ENCODE measurements at regions not wholly inside any gene's neighbourhood (a gene's known extent, or its start where the extent isn't known, plus 50 kb on each side); places are given as distances from the start of the nearest gene placed in this dataset.

DNA sequence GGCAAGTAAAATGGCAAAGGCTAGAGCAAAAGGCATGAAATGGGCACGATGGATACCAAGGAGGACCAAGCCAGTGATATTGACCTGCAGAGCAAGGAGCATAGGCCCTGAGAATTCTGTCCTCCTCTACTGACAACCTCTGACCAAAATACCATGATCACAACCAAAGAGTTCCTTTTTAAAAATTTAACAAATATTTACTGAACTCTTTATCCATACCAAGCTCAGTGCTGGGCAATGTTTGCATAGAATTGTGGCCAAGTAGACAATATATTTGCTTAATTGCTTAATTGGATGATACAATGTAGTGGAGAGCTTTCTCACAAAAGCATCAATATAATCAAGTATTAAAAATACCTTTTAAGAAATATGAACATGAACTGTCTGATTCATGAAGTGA lies 265.7 kb downstream of the ICOS start:
- ATAC-seq: no peak
- intact Hi-C loops (cut with micrococcal nuclease): no loop called here
- DNase-seq: no peak

DNA sequence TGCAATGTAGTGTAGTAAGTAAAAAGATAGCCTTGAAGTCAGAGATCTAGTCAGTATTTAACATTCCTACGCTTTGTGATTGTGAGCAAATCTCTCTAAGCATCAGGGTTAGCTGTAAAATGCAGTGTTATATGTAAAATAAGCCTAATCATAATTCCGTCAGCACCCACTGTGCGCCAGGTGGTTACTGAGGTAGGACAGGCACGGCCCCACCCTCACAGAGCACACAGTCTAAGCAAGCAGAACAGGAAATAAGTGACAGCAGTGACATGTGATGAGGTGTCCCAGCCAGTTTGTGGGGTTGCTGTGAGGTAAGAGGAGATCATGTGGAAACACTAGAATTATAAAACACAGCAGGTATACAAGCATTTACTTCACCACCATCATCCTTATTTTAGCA lies 267.1 kb downstream of the ICOS start:
- intact Hi-C loops (cut with micrococcal nuclease): no loop called here
- DNase-seq (no peak), ATAC-seq (no peak)

DNA sequence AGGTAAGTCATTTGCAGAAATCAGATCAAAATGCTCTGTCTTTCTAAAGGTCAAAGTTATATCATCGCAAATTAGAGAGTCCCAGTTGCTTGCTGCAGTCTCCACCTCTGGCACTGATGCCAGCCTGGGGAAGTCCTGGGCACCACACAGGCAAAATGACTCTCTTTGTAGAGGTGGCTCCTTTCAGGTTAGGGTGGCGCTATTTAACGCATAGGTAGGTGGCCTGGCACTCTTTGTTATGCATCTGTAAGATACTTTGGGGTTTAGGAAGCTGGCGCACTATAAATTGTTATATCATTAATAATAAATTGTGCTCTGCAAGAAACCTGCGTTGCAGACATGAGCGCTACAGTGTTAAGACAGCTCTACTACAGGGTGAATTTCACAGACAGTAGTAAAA lies 268.5 kb downstream of the ICOS start:
- no peak for DNase-seq
- no peak for ATAC-seq
- intact Hi-C loops (cut with micrococcal nuclease): no loop called here

DNA sequence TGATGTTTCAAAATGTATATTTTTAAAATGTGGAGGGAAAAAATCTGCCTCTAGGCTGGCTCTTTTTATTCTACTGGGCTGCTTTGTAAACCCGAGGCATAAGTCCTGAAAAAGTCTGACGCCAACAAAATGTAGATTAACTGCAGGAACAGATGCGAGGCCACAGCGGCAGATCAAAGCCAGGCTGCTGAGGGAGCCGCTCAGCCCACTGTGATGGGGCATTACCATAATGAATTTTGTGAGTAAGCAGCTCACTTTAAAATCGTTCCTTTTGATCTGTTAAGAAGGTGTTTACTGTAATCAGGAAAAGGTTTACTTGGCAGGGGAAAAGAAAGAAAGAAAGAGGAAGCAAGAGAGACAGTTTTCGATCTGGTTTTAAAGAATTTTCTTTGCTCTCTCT lies 269.0 kb downstream of the ICOS start:
- ATAC-seq (no peak), DNase-seq (no peak)
- intact Hi-C loops (cut with micrococcal nuclease): no loop called here

DNA sequence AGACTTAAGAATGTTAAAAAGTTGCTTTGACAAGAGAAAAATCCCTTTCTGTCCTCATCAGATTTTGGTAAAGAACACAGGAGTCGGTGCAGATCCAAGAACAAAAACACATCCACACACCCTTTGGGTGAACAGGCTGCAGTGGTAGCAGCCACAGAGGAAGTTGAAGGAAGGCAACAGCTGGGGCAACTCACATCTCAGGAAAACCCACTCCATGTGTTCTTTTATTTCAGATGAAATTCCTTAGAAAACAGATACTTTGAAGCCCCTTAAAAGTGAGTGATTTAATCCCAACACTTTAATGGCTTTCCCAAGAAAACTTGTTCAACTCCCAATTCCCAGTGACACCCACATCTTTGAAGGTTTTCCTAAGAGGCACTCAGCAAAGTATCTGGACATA lies 271.3 kb downstream of the ICOS start:
- ATAC-seq (no peak), DNase-seq (no peak)
- intact Hi-C loops (cut with micrococcal nuclease): no loop called here

DNA sequence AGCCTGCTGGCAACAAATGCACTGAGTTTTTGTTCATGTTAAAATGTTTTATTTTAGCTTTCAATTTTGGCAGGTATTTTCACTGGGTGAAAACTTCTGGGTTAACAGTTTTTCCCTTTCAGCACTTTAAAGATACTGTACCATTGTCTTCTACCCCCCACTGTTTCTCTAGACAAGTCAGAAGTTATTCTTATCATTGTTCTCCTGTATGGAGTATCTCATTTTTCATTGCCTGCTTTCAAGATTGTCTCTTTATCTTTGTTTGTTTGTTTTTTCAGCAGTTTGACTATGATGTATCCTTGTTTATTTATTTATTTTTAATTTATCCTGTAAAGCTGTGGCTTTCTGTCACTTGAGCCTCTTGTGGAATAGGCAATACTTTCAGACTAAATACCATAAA lies 277.0 kb downstream of the ICOS start:
- intact Hi-C loops (cut with micrococcal nuclease): no loop called here
- no peak for DNase-seq
- no peak for ATAC-seq

DNA sequence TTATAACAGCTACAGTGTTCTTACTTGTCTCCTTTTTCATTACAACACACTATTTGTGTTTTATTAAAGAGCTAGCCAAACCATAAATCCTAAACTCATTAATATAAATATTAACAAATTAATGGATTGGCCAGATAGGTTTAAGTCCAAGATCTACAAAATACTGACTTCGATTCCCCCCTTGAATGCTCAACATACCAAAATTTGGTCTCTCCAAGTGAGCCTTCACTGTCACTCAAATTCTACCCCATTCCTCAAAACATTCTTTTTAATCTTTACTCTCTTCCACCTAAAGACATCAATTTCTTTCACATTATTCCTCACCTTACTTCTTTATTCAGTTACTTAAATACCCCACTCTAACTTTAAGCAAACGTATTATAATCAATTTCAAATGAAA lies 281.5 kb downstream of the ICOS start:
- intact Hi-C loops (cut with micrococcal nuclease): no loop called here
- no peak for DNase-seq
- no peak for ATAC-seq

DNA sequence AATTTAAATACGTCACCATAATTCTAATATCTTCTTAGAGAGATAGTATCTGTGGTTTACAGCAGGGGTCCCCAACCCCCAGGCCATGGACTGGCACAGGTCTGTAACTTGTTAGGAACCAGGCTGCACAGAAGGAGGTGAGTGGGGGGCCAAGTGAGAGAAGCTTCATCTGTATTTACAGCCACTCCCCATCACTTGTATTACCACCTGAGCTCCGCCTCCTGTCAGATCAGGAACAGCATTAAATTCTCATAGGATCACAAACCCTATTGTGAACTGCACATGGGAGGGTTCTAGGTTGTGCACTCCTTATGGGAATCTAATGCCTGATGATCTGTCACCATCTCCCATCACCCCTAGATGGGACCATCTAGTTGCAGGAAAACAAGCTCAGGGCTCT lies 282.6 kb downstream of the ICOS start:
- no peak for DNase-seq
- intact Hi-C loops (cut with micrococcal nuclease): no loop called here
- no peak for ATAC-seq

DNA sequence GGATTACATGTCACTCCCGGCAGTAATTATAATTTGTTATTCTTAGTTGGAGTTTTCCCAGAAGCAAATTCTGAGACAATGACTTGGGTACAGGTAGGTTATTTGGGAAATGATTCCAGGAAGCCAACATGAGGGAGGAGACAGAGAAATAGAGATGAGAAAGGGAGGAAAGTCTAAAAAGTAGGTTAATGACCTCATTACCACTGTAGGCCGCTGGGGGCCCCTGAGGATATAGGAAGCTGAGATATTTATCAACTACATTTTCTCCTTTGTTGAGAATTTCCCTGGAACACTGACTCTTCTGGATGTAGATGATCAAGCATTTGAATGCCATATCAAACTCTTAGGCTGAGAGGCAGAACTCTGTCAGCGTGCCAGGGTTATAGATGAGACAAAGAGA lies 284.3 kb downstream of the ICOS start:
- DNase-seq (no peak), ATAC-seq (no peak)
- intact Hi-C loops (cut with micrococcal nuclease): no loop called here

DNA sequence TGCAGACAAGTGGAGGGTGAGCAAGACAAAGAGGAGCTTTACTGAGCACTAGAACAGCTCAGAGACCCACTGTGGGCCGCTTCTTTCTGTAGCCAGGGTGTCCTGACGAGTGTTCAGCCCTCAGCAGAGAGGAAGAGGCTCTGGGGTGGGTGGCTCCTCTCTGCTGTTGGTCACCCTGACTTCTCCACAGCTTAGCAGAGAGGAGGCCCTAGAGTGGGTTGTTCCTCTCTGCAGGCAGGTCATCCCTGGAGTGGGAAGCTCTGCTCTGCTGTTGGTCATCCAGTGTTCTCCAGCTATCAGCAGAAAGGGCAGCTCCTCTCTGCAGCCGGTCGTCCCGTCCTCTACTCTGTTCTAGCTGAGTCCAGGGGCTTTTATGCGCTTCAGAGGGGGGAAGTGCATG lies 286.5 kb downstream of the ICOS start:
- DNase-seq (no peak), ATAC-seq (no peak)
- intact Hi-C loops (cut with micrococcal nuclease): no loop called here

DNA sequence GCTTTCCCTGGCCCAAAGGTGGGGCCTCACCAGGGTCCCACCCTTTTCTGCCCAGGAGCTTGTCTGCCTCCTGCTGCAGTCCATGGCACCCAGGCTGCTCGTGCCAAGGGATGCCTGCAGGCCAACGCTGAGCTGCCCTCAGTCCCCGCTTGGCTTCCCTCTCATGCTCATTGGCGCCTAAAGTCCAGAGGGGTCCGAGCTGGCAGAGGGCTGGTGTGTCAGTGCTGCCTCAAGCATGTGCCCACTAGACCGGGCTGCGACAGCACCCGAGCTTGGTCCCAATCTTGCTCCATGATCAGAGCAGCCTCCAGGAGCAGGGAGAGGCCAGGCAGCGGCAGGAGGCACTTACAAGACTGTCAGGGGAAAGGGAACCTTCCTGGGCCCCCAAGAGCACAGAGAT lies 287.0 kb downstream of the ICOS start:
- no peak for DNase-seq
- ATAC-seq: no peak
- intact Hi-C loops (cut with micrococcal nuclease): no loop called here

DNA sequence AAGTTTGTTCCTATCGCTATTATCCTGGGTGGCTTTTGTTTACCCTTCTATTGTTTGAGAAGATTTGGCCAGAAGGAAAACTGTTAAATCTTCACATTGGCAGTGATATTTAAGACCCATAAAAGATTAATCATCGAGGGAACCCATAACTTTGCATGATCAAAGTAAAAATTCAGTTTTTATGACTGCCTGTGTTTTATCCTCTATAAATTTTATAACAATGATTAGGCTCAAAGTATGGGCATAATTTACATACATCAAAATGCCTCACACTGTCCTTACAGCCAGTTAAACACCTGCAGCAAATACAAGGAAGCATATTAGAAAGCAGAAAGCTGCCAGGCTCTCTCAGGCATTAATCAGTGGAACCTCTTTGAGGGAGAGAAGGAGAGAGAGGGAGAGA lies 289.1 kb downstream of the ICOS start:
- intact Hi-C loops (cut with micrococcal nuclease): no loop called here
- DNase-seq: no peak
- no peak for ATAC-seq

DNA sequence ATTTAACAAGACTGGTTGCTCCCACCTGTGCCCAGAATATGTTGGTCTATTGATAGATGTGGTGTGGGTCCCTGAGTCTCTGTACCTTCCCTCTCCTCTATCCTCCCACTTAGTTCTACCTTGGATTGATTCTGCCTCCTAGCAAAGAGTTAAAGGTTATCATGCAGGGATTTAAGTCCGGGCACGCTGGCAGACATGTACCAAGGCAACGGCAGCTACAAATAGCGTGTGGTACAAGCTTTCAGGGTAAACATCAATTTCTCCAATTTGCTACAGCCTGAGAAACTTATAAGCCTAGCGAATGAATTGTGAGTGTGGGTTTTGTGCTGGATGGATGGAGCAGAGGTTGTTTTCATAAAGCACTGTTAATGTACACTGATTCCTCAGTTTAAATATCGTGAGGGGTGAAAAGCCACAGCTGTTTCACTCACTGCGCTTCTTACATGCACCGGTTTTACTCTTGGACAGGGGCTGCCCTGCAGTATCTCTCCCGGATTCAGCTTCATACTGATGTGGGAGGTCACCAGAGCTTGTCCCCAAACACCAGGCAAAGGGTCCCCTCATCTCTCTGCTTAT lies 289.8 kb downstream of the ICOS start:
- intact Hi-C loops (cut with micrococcal nuclease): no loop called here
- DNase-seq (no peak), ATAC-seq (no peak)

DNA sequence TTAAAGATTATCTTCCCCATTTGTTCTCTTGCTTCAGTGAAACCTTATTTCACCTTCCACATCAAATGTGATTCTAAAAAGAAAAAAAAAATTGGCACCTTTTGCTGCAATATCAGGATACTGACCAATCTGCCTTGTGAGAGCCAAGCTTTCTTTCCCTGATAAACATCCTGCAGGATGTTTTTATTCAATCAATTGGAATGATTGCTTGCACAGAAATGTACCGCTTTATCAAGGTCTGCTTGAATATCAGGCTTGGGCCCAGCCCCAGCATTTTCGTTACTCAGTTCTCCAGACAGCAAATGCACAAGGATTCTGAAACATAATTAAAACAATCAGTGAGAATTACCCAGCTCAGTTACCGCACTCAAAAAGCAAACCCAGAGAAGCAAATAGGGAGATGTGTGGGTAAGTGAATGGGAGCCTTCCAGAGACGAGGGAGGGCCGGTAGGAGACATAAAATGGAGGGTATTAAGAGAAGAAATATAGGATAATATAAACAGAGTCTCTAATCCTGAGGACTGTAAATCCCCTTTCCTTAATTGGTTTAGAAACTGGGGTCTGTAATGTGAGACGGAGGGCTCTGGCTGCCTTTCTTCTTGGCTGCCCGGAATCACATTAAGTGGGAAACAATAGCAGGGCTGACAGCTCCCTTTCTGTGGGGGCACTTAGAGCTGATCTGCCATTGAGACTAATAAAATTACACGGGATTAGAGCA lies 291.8 kb downstream of the ICOS start:
- ATAC-seq (no peak), DNase-seq (no peak)
- intact Hi-C loops (cut with micrococcal nuclease): no loop called here

DNA sequence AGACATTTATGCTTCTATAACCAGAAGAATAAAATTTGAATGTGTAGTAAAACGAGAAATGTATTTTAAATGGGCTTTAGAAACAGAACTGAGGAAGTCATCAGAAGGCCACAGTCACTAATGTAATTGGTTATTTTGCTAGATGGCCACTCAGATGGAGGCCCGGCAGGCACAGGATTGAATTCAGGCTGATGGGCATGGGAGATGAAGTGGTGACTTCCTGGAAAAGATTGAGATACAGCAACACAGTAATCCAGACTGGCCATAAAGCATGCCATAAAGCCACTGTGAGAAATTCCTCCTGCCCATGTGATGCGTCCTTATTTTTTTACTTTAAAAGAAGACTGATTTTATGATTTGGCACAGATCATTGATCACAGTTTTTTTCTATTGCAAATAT lies 297.7 kb downstream of the ICOS start:
- intact Hi-C loops (cut with micrococcal nuclease): no loop called here
- DNase-seq (no peak), ATAC-seq (no peak)

DNA sequence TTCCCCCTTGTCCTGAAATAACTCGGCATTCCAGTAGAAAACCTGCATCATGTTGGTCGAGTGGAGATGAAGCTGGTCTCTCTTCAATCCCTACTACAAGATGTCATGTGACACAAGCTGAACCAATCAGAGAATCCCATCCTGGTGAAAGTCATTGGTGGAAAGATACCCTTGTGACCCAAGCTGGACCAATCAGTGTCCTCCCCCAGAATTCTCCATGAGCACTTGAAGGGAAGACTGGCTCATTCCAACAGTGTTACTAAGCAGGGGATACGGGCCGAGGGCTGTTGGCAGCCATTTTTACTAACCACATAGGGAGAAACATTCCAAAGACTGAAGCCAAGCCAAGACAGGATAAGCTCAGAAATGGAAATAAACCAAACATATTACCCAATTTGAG lies 298.3 kb downstream of the ICOS start:
- ATAC-seq: no peak
- intact Hi-C loops (cut with micrococcal nuclease): no loop called here

DNA sequence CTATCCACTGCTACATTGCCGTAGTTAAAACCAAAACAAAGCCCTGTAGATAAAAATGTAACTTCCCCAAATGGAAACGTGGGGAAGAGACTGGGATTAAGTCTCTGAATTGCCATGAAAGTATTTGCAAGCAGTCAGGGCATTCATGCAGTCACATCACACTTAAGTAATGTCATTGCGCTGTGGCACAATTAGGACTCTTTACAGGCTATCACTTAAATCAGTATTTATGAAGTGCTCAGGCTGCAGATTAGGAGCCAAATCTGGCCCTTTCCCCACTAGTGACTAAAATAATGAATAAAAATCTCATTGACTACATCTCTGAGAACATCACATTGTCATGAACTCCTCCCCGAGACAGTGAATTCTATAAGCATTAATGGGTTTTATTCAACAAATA lies 300.9 kb downstream of the ICOS start:
- no peak for DNase-seq
- no peak for ATAC-seq
- intact Hi-C loops (cut with micrococcal nuclease): no loop called here

More for the DNA sequence above, 298.3 kb downstream of the ICOS start:
- DNase-seq: no peak

DNA sequence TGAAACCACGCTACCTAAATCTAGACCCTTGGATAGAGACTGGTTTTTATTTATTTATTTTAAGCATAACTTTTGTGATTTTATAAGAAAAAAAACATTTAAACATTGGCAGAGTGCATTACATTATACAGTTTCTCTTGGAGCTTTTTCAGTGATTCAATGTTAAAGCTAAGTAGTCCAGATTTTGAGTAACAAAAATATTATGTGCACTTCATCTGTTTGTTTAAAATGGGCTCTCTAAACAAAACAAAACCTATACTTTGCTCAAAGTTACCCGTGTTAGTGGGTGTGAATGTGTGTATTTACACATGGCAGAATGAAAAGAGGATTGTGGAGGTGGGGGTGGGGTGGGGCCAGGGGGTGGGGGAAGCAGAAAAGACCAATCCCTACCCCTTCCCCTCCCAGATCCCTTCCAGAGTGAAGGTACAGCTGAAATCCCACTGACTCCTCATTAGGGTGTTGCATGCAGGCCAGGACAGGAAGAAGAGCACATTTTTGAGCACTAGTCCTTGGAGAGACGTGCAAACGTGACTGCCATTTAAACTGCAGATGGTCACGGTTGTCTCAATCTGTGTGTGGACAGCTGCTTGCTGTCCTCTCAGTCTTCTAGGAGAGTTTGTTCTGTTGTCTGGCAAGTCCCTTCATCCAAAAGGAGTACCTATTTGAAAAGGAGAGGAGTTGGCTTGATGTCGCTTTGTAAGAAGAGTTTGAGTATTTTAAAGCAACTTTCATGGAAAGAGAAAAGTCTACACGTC lies 303.0 kb downstream of the ICOS start:
- intact Hi-C loops (cut with micrococcal nuclease): no loop called here
- ATAC-seq (no peak), DNase-seq (no peak)

DNA sequence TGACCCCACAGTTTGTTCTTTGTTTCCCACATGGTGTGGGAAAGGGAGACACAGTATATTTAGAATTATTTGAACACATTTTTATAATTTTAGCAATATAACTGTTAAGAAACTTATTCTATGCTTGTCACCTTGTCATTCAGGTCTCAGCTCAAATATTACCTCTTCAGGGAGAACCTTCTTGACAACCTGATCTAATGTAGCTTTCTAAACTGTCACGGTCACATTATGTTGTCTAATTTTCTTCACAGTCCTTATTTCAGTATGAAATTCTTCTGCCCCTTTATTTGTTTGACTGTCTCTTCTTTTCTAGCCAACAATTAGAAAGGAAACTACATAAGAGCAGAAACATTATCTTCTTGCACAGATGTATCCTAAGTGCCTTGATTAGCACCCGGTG lies 304.3 kb upstream of the PARD3B start:
- intact Hi-C loops (cut with micrococcal nuclease): no loop called here
- ATAC-seq (no peak), DNase-seq (no peak)

DNA sequence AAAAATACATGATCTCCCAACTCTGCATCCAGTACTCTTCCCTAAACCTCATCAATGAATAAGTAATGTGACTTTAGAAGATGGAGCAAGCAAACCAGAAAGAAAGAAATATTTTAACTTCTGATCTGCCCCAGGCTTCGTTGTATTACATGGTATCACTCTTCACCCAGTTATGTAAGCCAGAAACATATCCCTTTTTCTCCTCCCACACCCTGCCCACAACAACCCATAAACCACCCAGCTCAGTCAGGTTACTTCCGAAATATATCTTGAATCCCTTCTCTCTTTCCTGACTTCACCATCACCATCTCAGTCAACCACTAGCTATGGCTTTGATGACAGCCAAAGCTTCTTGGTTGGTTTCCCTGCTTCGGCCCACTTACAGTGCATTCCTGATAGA lies 295.8 kb upstream of the PARD3B start:
- intact Hi-C loops (cut with micrococcal nuclease): no loop called here
- DNase-seq (no peak), ATAC-seq (no peak)

DNA sequence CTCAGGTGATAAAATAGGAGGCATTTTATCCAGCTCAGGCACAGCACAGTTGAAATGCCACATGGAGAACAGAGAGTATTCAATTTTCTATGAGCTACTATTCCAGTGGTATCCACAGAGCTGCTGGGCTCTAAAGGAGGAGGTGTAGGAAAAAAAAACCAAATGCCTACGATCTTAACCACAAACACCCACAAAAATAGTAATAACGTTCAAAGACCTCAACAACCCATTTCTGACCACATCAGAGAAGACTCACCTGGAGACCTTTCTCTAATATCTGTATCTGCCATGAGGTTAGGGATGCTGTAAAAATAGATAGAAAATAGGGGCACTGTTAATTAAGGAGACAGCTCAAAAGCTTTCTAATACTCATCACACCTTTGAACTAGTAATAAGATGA lies 294.6 kb upstream of the PARD3B start:
- DNase-seq (no peak), ATAC-seq (no peak)
- intact Hi-C loops (cut with micrococcal nuclease): no loop called here

Measured in left ventricle myocardium superior (tissue), 1 donor.